ENCODE measurements at regions not wholly inside any gene's neighbourhood (a gene's known extent, or its start where the extent isn't known, plus 50 kb on each side); places are given as distances from the start of the nearest gene placed in this dataset.

DNA sequence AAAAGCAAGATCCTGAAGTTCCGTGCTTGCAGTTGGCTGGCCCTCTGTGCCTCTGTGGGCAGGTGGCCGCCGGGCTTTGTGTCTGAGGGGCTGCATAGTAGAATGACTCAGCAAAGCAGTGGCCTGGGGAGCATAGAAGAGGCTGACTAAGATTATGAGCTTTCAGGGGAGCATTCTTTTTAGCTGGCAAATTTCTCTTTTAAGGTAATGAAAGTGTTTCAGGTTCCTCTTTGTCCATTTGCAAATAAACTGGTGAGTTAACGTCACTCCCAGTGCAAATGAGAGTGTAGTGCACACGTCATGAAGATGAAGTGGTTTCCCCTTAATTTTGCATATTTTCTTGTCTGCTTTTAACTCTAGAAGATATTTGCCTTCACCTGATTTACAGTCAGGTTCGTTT, 98.6 kb downstream of the BCL2L11 start:
- TF ChIP-seq CTCF (conservative IDR thresholded peaks at IDR 0.05; ENCODE audit: low read depth, low read length): no peak
- H3K4me3 ChIP-seq (ENCODE audit: low read depth, low read length): no peak overlapping the region
- DNase-seq (ENCODE audit: low read depth): no peak

DNA sequence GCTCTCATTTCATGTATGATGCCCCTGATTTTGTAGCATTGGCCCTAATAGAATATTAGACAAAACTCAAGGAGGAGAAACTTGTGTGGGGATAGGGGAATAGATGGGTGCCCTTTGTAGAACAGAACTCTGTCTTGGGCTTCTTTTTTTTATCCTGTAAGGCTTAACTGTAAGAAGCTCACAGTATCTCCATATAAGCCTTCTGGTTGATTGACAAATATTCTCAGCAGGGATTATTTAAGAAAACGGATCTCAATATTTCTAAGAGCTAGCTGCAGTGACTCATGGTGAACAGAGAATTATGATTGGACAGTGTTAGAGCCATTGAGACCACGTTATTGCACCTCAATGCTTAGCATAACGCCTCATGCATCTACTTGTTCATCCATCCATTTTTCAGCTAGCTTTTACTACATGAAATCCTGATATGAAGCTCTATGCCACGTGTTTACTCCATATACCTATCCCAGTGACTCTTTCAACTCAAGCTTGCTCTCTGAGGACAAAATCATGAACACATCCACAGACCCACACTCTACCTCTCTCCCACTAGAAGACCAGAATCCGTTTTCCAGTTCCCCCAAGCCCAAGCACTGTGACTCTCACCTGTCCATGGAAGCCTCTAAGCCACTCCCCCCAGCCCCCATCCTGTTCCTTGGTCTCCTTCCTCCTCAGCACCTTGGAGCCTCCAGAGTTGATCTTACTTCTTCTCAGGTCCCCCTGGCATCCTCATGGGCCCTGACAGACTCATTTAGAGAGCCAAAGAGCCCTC, 99.2 kb downstream of the BCL2L11 start:
- no peak for DNase-seq (ENCODE audit: low read depth)
- no peak for TF ChIP-seq CTCF (conservative IDR thresholded peaks at IDR 0.05; ENCODE audit: low read depth, low read length)
- no peak overlapping the region for H3K4me3 ChIP-seq (ENCODE audit: low read depth, low read length)

GRCh38 chr2:111220962-111221361, 100.2 kb downstream of the BCL2L11 start:
- no peak for TF ChIP-seq CTCF (conservative IDR thresholded peaks at IDR 0.05; ENCODE audit: low read depth, low read length)
- DNase-seq (ENCODE audit: low read depth): no peak
- no peak overlapping the region for H3K4me3 ChIP-seq (ENCODE audit: low read depth, low read length)

DNA sequence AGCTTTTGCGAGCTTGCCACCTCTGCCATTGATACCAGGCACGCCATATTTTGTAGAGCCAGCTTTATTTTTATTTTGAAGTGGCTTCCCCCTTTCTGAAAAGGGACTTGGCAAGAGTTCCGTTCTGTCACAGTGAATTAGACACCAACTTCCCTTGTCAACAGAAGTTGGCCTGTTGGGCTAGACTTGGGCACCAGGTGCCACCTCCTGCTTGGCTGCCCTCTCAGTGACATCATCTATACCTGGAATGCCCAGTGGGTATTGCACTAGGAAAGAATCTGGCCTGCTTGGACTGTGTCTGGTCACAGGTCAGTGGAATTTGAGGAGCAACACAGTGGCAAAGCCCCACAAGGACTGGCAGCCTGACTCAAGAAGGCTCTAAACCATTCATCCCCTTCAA, 101.0 kb downstream of the BCL2L11 start:
- no peak for TF ChIP-seq CTCF (conservative IDR thresholded peaks at IDR 0.05; ENCODE audit: low read depth, low read length)
- H3K4me3 ChIP-seq (ENCODE audit: low read depth, low read length): no peak overlapping the region
- no peak for DNase-seq (ENCODE audit: low read depth)

GRCh38 chr2:111222204-111222866, 101.6 kb downstream of the BCL2L11 start:
- TF ChIP-seq CTCF (conservative IDR thresholded peaks at IDR 0.05; ENCODE audit: low read depth, low read length): no peak
- no peak overlapping the region for H3K4me3 ChIP-seq (ENCODE audit: low read depth, low read length)
- DNase-seq (ENCODE audit: low read depth): no peak

GRCh38 chr2:111225856-111226255, 105.1 kb downstream of the BCL2L11 start:
- TF ChIP-seq CTCF (conservative IDR thresholded peaks at IDR 0.05; ENCODE audit: low read depth, low read length): no peak
- DNase-seq (ENCODE audit: low read depth): no peak
- no peak overlapping the region for H3K4me3 ChIP-seq (ENCODE audit: low read depth, low read length)

Measured in epithelial cell of proximal tubule (primary cell).